Inflammatory macrophage treated with lipopolysaccharide for 4 hours (primary cell): ENCODE measurements at regions not wholly inside any gene's neighbourhood (a gene's known extent, or its start where the extent isn't known, plus 50 kb on each side); places are given as distances from the start of the nearest gene placed in this dataset.
"Not testable (repeated sequence)": the region's sequence is repeated elsewhere in the genome, so short reads cannot be mapped to it uniquely, and the experiment has no call there.

Source experiments
- DNase-seq: peaks from one replicate; pipeline ENCODE4 v3.0.0-alpha.2; 2020

DNA sequence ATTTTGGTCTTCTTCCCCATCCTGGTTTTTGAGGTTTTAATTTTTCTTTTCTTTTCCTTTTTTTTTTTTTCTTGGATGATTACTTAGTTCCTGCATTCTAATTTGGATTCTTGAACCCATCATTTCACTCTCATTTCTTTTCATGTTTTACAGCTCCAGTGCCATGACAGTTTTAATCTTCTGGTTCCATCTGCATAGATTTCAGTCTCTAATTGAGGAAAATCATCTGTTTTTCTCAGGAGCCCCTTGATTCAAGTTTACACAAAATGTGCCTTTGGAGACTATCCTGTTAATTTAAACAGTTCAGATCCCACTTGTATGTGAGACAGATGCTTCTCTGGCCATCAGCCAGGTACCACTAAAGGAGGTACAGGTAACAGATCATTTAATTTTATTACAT lies 379.9 kb downstream of the PIK3C3 start:
- DNase-seq: no peak

DNA sequence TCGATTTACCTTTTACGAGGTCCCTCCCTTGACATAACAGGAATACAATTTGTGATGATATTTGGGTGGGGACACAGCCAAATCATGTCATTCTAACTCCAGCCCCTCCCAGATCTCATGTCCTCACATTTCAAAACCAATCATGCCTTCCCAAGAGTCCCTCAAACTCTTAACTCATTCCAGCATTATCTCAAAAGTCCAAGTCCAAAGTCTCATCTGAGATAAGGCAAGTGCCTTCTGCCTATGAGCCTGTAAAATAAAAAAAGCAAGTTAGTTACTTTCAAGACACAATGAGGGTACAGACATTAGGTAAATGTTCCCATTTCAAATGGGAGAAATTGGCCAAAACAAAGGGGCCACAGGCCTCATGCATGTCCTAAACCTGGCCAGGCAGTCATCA lies 381.1 kb downstream of the PIK3C3 start:
- no peak for DNase-seq

DNA sequence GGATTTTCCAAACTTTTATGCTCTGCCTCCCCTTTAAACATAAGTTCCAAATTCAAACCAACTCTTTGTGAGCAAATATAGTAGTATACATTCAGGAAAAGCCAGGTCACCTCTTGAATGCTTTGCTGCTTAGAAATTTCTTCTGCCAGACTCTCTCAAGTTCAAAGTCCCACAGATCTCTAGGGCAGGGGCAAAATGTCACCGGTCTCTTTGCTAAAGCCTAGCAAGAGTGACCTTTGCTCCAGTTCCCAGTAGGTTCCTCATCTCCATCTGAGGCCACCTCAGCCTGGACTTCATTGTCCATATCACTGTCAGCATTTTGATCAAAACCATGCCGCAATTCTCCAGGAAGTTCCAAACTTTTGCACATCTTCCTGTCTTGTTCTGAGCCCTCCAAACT lies 382.3 kb downstream of the PIK3C3 start:
- DNase-seq: not testable (repeated sequence)

DNA sequence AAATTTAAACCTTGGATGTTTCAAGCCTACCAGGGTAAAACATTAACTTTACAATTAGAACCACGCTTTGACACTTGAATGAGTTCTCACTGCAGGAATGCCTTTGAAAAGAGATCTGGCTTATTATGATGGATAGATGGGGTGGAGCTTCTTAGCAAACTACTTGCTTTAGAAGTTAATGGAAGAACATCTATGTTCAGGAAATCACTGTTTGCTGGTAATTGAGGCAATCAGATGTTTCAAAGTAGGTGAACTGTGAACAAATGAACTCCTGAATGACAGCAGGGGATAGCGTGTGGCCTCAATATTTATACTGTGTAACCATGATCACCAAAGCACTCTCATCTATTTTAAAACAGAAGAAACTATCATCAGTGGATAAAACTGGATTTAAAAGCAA lies 383.6 kb downstream of the PIK3C3 start:
- no peak for DNase-seq

DNA sequence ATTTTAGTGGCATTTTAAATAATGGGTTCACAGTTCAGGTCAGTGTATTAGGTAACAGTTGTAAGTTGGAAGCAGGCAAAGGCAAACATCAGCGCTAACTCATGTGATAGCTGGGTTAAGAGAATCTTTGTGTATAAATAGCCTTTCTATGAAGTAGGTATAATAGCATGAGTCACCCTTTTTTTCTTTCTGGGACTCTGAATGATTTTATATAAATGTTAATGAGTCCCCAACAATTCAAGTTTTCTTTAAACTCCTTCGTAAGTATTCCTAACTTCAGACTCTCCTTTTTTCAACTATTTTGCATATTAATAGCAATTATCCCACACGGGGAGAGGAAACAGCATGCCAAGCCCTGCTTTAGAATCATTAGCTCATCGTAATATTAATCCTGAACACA lies 384.3 kb downstream of the PIK3C3 start:
- no peak for DNase-seq

DNA sequence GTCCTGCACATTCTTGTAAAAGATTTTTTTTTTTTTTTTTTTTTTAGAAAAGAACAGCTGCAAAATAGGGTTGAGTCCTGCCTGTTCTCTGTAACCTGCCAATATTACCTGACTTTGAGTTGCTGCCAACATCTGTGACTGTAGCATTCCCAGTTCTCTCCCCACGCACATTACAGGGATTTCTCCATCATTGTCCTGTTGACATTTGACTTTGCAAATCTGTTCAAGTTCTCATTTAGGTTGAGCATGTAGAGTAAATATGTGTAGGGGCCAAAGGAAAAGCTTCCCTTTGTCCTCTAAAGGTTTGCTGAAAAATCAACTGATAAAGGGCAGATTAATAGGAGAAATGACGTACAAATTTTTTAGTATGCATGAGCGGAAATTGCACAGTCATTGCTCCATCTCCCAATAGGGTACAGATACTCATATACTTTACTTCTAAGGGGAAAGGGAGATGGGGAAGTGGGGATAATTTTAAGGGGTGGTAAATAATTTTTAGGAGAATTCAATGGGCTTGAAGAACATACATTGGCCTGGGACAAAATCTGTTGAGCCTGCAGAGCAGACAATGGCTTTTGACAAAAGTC lies 385.5 kb downstream of the PIK3C3 start:
- DNase-seq: no peak

DNA sequence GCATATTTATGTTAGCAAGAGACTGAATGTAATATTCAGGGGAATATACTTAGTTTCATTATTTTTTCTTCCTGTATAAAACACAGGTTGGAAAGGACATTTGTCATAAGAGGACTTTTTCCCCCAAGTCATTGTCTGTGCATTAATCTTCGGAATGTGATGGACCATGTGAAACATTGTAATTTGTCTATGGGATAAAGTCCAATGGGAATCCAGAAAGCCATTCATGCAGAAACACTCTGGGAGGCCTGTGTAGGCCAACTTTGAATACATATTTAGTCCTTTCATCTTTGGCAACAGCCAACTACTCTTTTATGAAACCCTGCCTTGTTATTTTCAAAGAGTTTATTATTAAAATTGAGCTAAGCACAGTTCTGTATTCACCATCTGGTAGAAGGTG lies 386.4 kb downstream of the PIK3C3 start:
- no peak for DNase-seq

DNA sequence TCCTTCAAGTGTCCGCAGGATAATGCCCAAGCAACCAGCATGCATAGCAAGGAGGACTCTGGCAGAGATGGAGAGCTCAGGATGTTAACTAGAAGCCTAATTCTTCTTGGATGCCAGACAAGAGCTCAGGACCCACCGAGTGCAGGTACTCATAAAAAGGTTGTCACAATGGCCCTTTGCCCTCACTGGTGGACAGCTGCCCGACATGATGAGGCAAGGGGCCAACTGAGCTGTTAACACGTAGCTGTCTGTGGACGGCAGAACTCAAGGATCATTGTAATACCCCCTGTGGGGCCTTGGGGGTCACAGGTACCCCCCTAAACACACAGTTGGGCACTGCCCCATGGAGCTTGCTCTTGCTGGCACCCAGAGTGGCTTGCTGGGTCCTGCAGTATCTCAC lies 393.7 kb downstream of the PIK3C3 start:
- no peak for DNase-seq

DNA sequence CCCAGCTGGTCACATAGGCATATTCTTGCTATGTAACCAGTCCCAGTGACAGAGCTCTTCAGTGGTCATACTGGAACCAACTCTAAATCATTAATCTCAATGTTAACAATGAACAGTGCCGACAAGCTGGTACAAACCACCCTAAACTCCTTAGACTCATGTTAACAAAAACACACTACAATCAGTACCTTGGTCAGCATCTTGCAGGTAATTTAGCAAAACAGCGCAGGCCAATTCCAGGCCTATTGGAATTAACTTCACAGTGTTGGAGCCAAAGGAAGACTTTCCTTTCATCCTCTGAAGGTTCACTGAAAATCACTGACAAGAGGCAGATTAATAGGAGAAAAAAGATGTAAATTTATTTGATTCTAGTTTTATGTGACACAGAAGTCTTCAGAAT lies 396.4 kb downstream of the PIK3C3 start:
- DNase-seq: no peak

DNA sequence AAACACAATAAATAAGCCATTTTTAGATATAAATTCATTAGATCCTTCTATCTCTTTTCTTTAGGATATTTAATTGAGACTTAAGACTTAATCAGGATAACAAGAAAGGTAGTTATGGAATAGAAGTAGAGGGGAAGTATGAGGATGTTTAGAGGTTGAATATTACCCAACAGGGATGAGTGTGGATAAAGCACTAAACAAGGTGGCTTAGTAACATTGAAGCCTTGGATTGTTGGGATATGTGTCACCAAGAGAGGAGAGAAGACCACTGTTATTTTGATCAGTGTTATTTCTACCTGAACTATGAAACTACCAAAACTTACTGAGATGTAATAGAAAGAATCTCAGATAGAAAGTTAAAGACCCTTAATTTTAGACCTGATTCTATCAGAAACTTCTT lies 405.7 kb downstream of the PIK3C3 start:
- no peak for DNase-seq

DNA sequence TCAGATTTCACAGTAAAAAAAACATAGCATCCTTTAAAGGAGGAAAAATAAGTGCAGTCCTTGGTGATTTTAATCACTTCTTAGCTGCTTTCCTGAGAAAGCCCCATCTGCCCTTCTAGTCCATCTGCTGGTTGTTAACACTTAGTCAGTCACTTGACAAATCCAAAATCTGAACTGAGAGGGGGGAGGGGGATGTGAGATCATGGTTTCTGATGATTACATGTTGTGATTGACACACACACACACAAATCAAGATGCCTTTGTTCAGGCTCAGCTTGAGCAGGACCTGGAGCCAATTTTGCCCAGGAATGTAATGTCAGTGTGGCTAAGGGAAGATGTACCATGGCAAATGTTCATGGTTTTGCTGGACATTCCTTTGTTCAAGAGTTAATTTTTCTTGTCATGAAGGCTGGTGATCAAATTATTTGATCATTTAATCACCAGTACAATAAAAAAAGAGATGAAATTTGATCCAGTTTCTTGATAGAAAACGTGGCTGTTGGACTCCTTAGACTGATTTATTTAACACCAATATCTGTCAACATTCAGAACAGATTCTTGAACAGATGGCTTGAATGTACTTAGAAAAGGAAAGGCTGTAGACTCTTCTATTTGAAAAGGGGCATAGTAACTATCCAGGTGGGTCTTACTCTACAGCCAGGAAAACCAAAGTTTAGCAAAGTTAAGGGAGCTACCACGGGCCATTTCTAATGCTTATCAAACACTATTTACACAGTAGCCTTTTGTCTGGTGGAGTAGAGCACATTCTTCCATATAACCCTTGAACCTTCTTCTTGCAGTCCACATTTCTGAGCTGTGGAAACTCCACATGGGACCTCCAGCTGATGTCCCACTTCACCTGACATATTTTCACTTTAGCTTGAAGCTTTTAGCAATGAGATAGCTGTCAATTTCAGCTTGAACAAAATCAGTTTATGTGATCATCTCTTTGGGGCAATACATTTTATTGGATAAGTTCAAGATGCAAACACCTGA lies 408.7 kb downstream of the PIK3C3 start:
- no peak for DNase-seq

DNA sequence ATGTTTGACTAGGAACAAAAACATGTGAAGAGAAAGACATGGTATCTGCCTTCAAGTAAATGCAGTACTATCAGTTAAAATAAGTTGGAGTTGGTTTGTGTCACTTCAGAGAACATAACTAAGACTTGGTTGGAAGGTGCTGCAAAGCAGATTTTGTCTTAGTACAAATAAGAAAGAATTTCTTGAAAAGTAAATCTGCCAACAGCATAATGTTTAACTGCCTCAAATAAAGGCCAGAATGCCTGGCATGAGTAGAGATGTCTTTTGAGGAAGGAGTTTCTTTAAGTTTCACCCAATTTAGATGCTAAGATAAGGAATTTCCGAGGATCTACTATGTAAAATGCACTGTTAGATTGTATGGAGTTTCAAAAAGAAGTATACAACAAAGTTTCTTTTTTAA lies 409.7 kb downstream of the PIK3C3 start:
- DNase-seq: no peak

DNA sequence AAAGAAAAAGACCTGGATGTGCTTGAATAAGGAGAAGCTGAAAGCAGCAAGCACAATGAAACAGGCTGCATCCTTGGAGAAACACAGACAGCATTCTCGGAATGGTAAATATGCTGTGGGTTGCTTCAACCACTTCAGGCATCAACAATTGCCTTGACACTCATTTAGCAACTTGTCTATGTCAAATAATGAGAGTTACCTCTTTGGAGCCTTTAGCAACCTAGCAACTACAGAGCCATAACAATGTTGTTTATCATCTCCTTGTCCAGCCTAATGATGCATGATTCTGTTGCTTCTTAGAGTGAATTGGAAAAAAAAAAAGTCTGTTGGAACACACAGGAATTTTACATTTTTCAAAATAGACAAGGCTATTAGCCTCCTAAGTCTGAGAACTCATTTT lies 410.6 kb downstream of the PIK3C3 start:
- no peak for DNase-seq

DNA sequence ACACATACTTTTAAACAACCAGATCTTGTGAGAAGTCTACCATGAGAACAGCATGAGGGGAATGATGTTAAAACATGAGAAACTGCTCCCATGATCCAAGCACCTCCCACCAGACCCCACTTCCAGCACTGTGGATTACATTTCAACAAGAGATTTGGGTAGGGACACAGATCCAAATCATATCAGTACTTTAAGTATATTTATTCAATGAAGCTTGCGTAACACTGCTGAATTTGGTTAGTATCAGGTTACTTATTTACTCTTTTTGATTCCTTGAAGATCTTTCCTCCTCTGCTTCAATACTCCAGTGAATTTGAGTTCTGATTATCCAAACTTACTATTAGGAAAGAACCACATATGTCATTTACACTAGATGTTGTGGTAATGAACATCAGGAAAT lies 418.6 kb downstream of the PIK3C3 start:
- no peak for DNase-seq

DNA sequence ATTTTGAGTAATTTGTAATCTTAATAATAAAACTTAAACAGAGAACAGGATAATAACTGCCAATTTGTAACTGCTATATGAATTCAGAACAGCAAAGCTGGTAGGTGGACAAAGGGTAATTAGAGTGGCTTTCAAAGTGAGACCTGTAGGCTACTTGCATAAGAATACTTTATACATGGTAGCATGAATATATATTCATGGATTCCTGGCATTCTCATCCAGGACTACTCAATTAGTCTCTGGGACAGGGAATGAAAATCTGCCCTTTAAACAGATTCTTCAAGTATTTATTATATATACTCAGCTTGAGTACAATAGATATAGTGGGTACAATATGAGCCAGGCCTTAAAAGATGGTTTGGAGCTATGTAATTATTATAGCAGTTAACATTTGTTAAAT lies 419.9 kb downstream of the PIK3C3 start:
- no peak for DNase-seq

DNA sequence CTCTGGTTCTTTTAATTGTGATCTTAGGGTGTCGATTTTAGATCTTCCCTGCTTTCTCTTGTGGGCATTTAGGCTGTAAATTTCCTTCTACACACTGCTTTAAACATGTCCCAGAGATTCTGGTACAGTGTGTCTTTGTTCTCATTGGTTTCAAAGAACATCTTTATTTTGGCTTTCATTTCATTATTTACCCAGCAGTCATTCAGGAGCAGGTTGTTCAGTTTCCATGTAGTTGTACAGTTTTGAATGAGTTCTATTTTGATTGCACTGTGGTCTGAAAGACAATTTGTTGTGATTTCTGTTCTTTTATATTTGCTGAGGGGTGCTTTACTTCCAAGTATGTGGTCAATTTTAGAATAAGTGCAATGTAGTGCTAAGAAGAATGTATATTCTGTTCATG lies 423.8 kb downstream of the PIK3C3 start:
- DNase-seq: not testable (repeated sequence)

DNA sequence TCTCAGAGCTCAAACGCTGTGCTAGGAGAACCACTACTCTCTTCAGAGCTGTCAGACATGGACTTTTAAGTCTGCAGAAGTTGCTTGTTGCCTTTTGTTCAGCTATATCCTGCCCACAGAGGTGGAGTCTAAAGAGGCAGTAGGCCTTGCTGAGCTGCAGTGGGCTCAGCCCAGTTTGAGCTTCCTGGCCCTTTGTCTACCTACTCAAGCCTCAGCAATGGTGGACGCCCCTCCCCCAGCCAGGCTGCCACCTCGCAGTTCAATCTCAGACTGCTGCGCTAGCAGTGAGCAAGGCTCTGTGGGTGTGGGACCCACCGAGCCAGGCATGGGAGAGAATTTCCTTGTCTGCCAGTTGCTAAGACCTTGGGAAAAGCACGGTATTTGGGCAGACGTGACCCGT lies 426.2 kb downstream of the PIK3C3 start:
- DNase-seq: not testable (repeated sequence)

DNA sequence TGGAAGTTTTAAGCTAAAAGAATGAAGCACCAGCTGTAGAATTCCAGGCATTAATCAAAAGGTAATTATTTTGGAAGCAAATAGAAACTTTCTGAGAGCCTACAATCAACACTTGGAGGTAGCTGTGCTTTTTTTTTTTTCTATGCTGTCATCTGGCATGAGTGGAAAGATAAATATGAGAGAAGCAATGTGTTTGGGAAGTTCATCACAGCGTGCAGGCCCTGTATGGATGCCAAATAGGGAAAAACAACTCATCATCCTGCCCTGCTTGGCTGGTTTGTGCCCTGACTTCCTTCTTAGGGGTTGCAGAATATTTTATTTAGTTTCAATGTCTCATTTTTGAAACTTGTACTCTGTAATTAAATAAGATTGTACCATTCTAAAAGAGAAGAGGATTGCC lies 437.4 kb downstream of the PIK3C3 start:
- no peak for DNase-seq

DNA sequence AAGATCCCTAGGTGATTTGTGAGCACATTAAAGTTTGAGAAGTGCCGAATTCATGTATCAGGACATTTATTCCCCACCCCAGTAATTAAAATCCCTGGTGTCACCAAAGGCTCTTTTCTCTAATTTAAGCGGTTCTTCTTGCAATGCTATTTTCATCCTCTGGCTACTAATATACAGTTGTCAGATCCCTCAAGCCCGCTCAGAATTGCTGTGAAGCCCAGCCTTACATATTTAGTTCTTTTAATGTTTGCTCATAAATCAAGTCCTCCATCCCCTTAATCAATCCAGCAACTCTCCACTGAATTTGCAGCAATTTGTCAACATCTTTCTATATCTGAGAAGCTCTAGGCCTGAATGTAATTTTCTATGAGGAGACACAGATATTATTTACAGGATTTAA lies 437.9 kb downstream of the PIK3C3 start:
- DNase-seq: no peak

DNA sequence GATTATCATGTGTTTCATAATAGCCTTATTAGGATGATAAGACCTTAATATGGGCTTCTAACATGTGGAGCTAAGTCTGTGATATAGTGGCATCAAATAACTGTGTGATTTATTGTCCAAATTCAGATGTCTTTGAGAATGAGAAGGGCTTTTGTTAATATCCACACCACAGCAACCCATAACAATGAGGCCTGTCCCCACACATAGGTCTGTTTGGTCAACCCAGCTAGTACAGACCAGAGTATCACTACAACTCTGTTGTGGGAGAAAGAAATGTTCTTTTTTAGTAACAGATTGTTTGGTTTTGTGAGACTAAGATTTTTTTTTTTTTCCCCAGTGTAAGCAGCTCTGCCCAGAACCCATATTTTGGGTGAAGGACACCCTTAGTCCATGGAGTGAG lies 439.2 kb downstream of the PIK3C3 start:
- DNase-seq: no peak

DNA sequence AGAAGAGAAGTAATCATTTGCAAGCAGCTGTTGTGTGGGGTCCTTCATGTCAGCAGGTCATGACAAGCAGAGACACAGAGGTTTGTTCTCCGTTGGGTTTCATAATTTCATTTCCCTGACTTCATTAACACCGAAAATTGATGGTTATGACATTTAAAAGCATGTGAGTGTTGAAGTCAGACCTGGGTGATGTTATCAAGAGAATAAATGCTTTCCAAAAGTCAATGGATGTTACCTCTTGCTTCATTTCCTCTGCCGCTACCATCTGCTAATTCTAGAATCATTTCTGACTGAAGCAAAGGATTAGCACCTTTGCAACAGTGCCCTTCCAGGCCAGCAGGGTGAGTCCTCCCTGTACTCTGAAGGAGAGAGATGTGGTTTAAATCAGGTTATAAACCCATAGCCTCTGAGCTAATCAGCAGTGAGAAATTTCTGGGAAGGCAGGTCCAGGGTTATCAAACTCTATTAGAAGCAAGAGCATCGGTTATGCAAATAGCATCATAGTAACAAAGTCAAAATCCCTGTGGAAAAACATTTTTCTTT lies 446.2 kb downstream of the PIK3C3 start:
- DNase-seq: no peak

DNA sequence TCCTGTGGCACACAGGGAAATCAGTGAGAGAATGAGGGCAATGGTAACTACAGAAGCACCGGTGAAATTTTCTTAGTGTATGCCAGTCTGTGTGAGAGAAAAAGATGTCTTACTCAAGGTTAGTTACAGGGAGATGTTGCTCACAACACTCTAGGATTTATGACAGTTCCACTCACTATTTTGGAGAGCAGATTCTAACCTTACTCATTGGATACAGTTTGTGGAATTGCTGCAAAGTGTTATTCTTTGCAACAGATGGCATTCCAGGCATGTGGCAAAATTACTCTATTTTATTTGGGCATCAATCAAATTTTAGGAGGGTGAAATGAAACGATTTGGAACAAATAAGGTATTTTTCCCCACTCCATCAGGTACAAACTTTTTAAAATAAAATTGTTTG lies 449.1 kb downstream of the PIK3C3 start:
- no peak for DNase-seq

DNA sequence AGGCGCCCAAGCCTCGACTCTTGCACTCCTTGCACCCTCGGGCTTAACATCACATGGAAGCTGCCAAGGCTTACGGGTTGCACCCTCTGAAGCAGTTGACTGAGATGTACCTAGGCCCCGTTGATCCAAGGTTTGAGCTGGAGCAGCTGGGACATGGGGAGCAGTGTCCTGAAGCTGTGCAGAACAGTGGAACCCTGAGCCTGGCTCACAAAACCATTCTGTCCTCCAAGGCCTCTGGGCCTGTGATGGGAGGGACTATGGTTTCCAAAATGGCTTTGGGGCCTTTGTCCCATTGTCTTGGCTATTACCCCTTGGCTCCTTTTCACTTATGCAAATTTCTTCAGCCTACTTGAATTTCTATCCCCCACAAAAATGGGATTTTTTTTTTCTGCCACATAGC lies 454.0 kb downstream of the PIK3C3 start:
- DNase-seq: no peak

DNA sequence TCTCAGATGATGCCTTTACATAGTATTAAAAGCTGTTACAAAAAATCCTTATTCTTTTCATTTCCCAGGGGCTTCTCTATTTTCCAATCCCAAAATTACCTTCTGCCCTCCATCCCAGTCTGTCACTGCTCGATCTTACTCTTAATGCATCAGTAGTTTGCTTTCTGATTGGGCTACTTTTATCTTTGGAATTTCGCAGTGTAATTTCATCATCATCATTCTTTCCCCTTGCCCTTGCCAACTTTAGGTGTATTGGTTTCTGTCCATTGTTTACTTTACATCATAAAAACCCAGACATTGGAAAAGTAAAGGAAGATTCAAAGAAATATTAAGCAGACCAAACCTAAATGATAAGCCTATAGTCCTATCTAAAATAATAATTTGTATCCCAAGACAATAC lies 457.2 kb downstream of the PIK3C3 start:
- DNase-seq: no peak
